ENCODE measurements at regions not wholly inside any gene's neighbourhood (a gene's known extent, or its start where the extent isn't known, plus 50 kb on each side); places are given as distances from the start of the nearest gene placed in this dataset.
"Not testable (repeated sequence)": the region's sequence is repeated elsewhere in the genome, so short reads cannot be mapped to it uniquely, and the experiment has no call there.

- no peak for DNase-seq (ENCODE audit: low read depth in 2 of 2)
- no peak for TF ChIP-seq CTCF (IDR thresholded peaks at IDR 0.05; ENCODE audit: low read depth, low read length)
- H3K4me3 ChIP-seq (replicated peaks in 1 of 2; ENCODE audit: low read depth in 2 of 2, low read length in 2 of 2): no peak overlapping the region
Observed at GRCh38 chr4:174183259-174183658, 100.2 kb downstream of the FBXO8 start.

GRCh38 chr4:174181827-174182226 lies 101.6 kb downstream of the FBXO8 start:
- DNase-seq (ENCODE audit: low read depth in 2 of 2): no peak
- TF ChIP-seq CTCF (IDR thresholded peaks at IDR 0.05; ENCODE audit: low read depth, low read length): no peak
- no peak overlapping the region for H3K4me3 ChIP-seq (replicated peaks in 1 of 2; ENCODE audit: low read depth in 2 of 2, low read length in 2 of 2)

- DNase-seq (ENCODE audit: low read depth in 2 of 2): no peak
- H3K4me3 ChIP-seq (replicated peaks in 1 of 2; ENCODE audit: low read depth in 2 of 2, low read length in 2 of 2): no peak overlapping the region
- no peak for TF ChIP-seq CTCF (IDR thresholded peaks at IDR 0.05; ENCODE audit: low read depth, low read length)
Observed at GRCh38 chr4:174177536-174177935, 105.9 kb downstream of the FBXO8 start.

- not testable (repeated sequence) for DNase-seq (ENCODE audit: low read depth in 2 of 2); H3K4me3 ChIP-seq (replicated peaks in 1 of 2; ENCODE audit: low read depth in 2 of 2, low read length in 2 of 2)
Observed at GRCh38 chr4:174175836-174176235, 107.6 kb downstream of the FBXO8 start.

- no peak for TF ChIP-seq CTCF (IDR thresholded peaks at IDR 0.05; ENCODE audit: low read depth, low read length)
- H3K4me3 ChIP-seq (replicated peaks in 1 of 2; ENCODE audit: low read depth in 2 of 2, low read length in 2 of 2): no peak overlapping the region
- DNase-seq (ENCODE audit: low read depth in 2 of 2): peak in 1 of 2 donors; percentile 39
Observed at GRCh38 chr4:174173360-174173759, 110.1 kb downstream of the FBXO8 start.

GRCh38 chr4:174172274-174172673 lies 111.2 kb downstream of the FBXO8 start:
- DNase-seq (ENCODE audit: low read depth in 2 of 2): no peak
- no peak overlapping the region for H3K4me3 ChIP-seq (replicated peaks in 1 of 2; ENCODE audit: low read depth in 2 of 2, low read length in 2 of 2)
- TF ChIP-seq CTCF (IDR thresholded peaks at IDR 0.05; ENCODE audit: low read depth, low read length): no peak

GRCh38 chr4:174170906-174171305 lies 112.6 kb downstream of the FBXO8 start:
- no peak for DNase-seq (ENCODE audit: low read depth in 2 of 2)
- H3K4me3 ChIP-seq (replicated peaks in 1 of 2; ENCODE audit: low read depth in 2 of 2, low read length in 2 of 2): no peak overlapping the region
- no peak for TF ChIP-seq CTCF (IDR thresholded peaks at IDR 0.05; ENCODE audit: low read depth, low read length)
